Fibroblast of skin of scalp (primary cell): ENCODE measurements at regions not wholly inside any gene's neighbourhood (a gene's known extent, or its start where the extent isn't known, plus 50 kb on each side); places are given as distances from the start of the nearest gene placed in this dataset.
"Not testable (repeated sequence)": the region's sequence is repeated elsewhere in the genome, so short reads cannot be mapped to it uniquely, and the experiment has no call there.

Source experiments
- DNase-seq: peaks from one replicate; pipeline ENCODE4 v3.0.0-alpha.2; 2013

GRCh38 chr2:194077366-194077765, 1579.7 kb upstream of the SLC39A10 start:
- no peak for DNase-seq

GRCh38 chr2:194062401-194062800, 1594.6 kb upstream of the SLC39A10 start:
- no peak for DNase-seq

GRCh38 chr2:194060269-194060668, 1596.8 kb upstream of the SLC39A10 start:
- no peak for DNase-seq

GRCh38 chr2:194054313-194054712, 1602.7 kb upstream of the SLC39A10 start:
- peak; percentile 2 for DNase-seq

- DNase-seq = no peak
Observed at GRCh38 chr2:194044321-194044720, 1612.7 kb upstream of the SLC39A10 start.

GRCh38 chr2:194021130-194021529, 1635.9 kb upstream of the SLC39A10 start:
- DNase-seq = not testable (repeated sequence)

GRCh38 chr2:194020155-194020554, 1636.9 kb upstream of the SLC39A10 start:
- DNase-seq = no peak

GRCh38 chr2:194015751-194016150, 1641.3 kb upstream of the SLC39A10 start:
- no peak for DNase-seq

GRCh38 chr2:194014639-194015038, 1642.4 kb upstream of the SLC39A10 start:
- DNase-seq = no peak

- peak; percentile 53 for DNase-seq
Observed at GRCh38 chr2:194004590-194005206, 1652.3 kb upstream of the SLC39A10 start.

GRCh38 chr2:194003911-194004310, 1653.1 kb upstream of the SLC39A10 start:
- DNase-seq = no peak

- DNase-seq = no peak
Observed at GRCh38 chr2:194002699-194003368, 1654.2 kb upstream of the SLC39A10 start.

- DNase-seq = no peak
Observed at GRCh38 chr2:193990868-193991267, 1666.2 kb upstream of the SLC39A10 start.

- no peak for DNase-seq
Observed at GRCh38 chr2:193989645-193990044, 1667.4 kb upstream of the SLC39A10 start.

GRCh38 chr2:193988784-193989183, 1668.2 kb upstream of the SLC39A10 start:
- DNase-seq = no peak

- DNase-seq = no peak
Observed at GRCh38 chr2:193985272-193985671, 1671.8 kb upstream of the SLC39A10 start.

GRCh38 chr2:193980599-193980998, 1676.4 kb upstream of the SLC39A10 start:
- DNase-seq = no peak

- no peak for DNase-seq
Observed at GRCh38 chr2:193973781-193974180, 1683.2 kb upstream of the SLC39A10 start.

- peak; percentile 87 for DNase-seq
Observed at GRCh38 chr2:193966590-193966989, 1690.4 kb upstream of the SLC39A10 start.

- no peak for DNase-seq
Observed at GRCh38 chr2:193965263-193965662, 1691.8 kb upstream of the SLC39A10 start.

- DNase-seq = peak; percentile 71
Observed at GRCh38 chr2:193963472-193964119, 1693.4 kb upstream of the SLC39A10 start.

- peak; percentile 76 for DNase-seq
Observed at GRCh38 chr2:193946806-193947205, 1710.2 kb upstream of the SLC39A10 start.

GRCh38 chr2:193943406-193943960, 1713.5 kb upstream of the SLC39A10 start:
- no peak for DNase-seq

- DNase-seq = no peak
Observed at GRCh38 chr2:193935114-193935513, 1721.9 kb upstream of the SLC39A10 start.
